ENCODE measurements at regions not wholly inside any gene's neighbourhood (a gene's known extent, or its start where the extent isn't known, plus 50 kb on each side); places are given as distances from the start of the nearest gene placed in this dataset.

DNA sequence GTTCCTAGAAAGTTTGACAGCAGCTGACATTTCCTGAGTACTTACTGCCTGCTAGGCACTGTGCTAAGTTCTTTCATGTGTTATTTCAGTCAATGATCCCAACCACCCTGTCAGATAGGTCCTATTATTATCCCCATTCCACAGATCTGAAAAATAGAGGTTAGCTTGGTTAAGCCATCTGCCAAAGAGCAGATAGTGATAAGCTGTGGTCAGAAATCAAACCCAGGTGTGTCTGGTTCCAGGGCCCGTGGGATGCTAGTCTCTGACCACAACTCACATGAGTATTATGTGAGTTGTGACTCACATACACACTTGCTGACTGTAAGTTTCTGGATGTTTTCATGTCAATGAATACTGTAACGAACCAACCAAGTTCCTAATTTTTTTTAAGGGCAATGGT is 132.0 kb upstream of the APCDD1 start:
- TF ChIP-seq, protein P1, sequence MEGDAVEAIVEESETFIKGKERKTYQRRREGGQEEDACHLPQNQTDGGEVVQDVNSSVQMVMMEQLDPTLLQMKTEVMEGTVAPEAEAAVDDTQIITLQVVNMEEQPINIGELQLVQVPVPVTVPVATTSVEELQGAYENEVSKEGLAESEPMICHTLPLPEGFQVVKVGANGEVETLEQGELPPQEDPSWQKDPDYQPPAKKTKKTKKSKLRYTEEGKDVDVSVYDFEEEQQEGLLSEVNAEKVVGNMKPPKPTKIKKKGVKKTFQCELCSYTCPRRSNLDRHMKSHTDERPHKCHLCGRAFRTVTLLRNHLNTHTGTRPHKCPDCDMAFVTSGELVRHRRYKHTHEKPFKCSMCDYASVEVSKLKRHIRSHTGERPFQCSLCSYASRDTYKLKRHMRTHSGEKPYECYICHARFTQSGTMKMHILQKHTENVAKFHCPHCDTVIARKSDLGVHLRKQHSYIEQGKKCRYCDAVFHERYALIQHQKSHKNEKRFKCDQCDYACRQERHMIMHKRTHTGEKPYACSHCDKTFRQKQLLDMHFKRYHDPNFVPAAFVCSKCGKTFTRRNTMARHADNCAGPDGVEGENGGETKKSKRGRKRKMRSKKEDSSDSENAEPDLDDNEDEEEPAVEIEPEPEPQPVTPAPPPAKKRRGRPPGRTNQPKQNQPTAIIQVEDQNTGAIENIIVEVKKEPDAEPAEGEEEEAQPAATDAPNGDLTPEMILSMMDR (IDR thresholded peaks at IDR 0.05; ENCODE audit: borderline replicate concordance, insufficient read depth, low read depth, low read length), result no peak
- H3K4me3 ChIP-seq (ENCODE audit: low read depth, low read length), result no peak overlapping the region

DNA sequence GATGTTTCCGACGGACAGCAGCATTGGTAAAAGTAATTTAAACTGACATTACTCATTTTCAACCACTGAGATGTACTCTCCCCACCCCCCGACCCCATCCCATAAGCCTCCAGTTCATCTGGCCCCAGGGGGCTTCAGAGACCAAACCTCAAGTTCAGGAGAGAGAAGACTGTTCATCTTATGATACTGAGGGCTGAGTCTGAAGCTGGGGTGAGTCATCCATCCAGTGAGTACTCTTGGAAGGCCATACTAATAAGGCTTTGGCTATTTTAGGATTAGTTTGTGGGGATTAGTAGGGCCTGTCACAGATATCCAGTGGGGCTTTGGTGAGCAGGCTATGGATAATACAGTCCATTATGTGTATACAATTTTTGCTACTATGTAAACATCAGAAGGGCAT is 125.3 kb upstream of the APCDD1 start:
- no peak overlapping the region for H3K4me3 ChIP-seq (ENCODE audit: low read depth, low read length)
- TF ChIP-seq, protein P1 (IDR thresholded peaks at IDR 0.05; ENCODE audit: borderline replicate concordance, insufficient read depth, low read depth, low read length), result no peak

DNA sequence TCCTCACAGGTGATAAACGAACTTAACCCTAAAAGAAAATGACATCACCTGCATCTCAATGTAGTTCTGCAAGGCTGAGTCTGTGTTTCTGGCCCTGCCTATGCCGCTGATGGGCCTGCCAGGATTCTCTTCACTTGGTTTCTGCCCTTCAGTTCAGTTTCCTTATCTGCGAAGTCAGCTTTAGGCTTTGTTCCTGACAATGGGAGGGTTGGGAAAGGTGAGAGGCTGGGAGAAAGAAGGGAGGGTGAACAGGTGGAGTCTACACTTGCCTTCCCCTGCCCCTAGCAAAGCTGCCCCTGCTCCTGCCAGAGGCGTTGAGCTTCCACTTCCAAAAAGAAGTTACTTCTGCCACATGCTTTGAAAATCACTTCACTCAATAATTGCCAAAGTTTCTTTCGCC is 124.0 kb upstream of the APCDD1 start:
- H3K4me3 ChIP-seq (ENCODE audit: low read depth, low read length), result no peak overlapping the region
- TF ChIP-seq, protein P1 (IDR thresholded peaks at IDR 0.05; ENCODE audit: borderline replicate concordance, insufficient read depth, low read depth, low read length), result no peak

DNA sequence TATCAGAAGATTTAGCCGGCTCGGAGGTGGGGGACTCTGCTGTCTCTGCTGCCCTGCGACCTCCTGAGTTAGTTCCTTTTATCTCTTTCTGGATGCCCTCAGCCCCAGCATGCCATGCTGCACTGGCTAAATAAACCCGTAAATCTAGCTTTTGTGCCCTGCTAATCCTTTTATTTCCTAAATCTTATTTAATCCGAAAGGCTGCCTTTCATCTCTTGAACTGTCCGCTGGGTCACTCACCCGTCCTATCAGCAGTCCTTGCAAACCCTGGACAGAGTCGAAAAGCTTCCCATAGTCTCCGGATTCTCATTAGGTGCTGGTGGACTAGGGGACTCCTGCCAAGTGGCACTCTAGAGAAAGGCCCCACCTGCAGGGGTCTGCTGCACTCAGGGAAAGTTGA is 122.0 kb upstream of the APCDD1 start:
- H3K4me3 ChIP-seq (ENCODE audit: low read depth, low read length), result no peak overlapping the region
- TF ChIP-seq, protein P1 (IDR thresholded peaks at IDR 0.05; ENCODE audit: borderline replicate concordance, insufficient read depth, low read depth, low read length), result no peak

DNA sequence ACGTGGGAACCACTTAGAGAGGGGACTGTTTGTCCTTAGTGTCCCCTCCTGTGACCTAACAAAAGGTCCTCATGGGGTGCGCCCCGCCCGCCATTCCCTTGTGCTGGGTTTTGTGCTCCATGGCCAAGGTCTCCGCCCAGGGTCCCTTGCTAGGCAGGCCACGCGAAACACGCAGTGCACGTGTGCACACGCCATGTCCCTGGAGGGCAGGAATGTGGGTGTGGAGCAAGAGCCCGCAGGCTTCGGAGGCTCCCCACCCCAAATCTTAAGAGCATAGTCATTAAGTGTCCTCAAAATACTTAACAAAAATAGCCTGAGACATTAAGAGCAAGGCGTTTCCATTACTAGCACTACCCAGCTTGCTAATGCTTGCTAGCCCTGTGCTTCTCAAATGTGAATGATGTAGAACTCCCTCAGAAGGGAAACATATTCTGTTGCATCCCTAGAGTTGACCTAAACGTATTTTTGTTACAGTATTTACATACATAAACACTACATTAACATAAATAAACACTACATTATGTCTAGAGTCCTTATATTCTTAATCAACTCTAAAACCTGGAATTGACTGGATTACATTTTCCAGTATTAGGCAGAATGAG is 117.6 kb upstream of the APCDD1 start:
- no peak overlapping the region for H3K4me3 ChIP-seq (ENCODE audit: low read depth, low read length)
- TF ChIP-seq, protein P1 (IDR thresholded peaks at IDR 0.05; ENCODE audit: borderline replicate concordance, insufficient read depth, low read depth, low read length), result no peak

DNA sequence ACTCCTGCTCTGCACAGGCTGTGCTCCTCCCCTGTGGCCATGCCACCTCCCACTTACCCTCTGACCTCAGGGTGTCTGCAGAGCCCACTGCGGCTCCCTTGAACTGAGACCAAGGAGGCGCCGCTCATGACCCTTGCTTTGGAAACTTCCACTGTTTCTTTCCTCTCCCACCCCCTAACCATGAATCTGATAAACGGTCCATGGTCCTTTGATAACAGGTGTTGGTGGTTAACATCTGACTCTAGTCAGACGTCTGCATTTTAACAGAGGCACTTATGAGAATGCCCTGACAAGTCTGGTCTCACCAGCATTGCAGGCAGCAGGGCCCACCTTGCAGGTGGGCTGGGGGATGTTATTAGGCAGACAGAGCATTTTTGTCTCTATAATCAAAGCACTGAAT is 113.6 kb upstream of the APCDD1 start:
- no peak overlapping the region for H3K4me3 ChIP-seq (ENCODE audit: low read depth, low read length)
- TF ChIP-seq, protein P1 (IDR thresholded peaks at IDR 0.05; ENCODE audit: borderline replicate concordance, insufficient read depth, low read depth, low read length), result no peak

DNA sequence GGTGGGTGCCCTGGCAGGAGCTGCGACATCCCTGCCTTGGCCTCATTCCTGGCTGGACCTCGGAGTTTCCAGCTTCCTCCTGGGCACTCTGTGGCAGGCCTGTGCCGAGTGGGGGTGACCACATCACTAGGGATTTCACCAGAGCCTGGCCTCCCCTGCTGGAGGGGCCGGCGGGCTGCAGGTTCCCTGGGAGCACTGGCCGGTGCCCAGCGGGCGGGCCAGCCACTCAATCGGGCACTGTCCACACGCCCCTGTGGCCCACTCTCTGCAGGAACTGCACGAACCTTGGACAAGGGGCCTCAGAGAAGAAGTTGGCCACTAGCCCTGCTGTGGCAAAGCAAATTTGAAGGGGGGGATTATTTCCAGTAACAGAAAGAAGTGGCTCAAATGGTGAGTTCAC is 110.7 kb upstream of the APCDD1 start:
- TF ChIP-seq, protein P1 (IDR thresholded peaks at IDR 0.05; ENCODE audit: borderline replicate concordance, insufficient read depth, low read depth, low read length), result no peak
- no peak overlapping the region for H3K4me3 ChIP-seq (ENCODE audit: low read depth, low read length)
